ENCODE measurements at regions not wholly inside any gene's neighbourhood (a gene's known extent, or its start where the extent isn't known, plus 50 kb on each side); places are given as distances from the start of the nearest gene placed in this dataset.

GRCh38 chr3:26963361-26963743, 340.8 kb downstream of the LRRC3B start:
- Histone ChIP-seq H3K27ac (ENCODE audit: low read depth, low read length) (no peak overlapping the region), H3K4me3 (ENCODE audit: low read length) (no peak overlapping the region)
- TF ChIP-seq CTCF (IDR thresholded peaks at IDR 0.05; ENCODE audit: low read depth, low read length, poor library complexity, severe bottlenecking) (peak; percentile 12), EZH2phosphoT487 (IDR thresholded peaks at IDR 0.05; ENCODE audit: borderline replicate concordance, low read length) (no peak)

GRCh38 chr3:26964313-26964712, 341.7 kb downstream of the LRRC3B start:
- no peak for TF ChIP-seq EZH2phosphoT487 (IDR thresholded peaks at IDR 0.05; ENCODE audit: borderline replicate concordance, low read length)
- no peak for TF ChIP-seq CTCF (IDR thresholded peaks at IDR 0.05; ENCODE audit: low read depth, low read length, poor library complexity, severe bottlenecking)
- Histone ChIP-seq H3F3A (ENCODE audit: control insufficient read depth, insufficient read depth) (no peaks in the 10 kb centered on the region), H3K9me3 (ENCODE audit: control insufficient read depth, insufficient read depth, low read length) (no peaks in the 10 kb centered on the region), H3K4me3 (ENCODE audit: low read length) (no peak overlapping the region), H3K4me2 (ENCODE audit: low read length) (no peak overlapping the region), H3K27ac (ENCODE audit: low read depth, low read length) (no peak overlapping the region), H3K36me3 (ENCODE audit: control insufficient read depth, low read length) (no peaks in the 10 kb centered on the region), H3K79me2 (ENCODE audit: control insufficient read depth, low read length) (no peaks in the 10 kb centered on the region), H4K20me1 (ENCODE audit: control insufficient read depth, insufficient read depth, low read depth, low read length) (no peaks in the 10 kb centered on the region), H3K27me3 (ENCODE audit: control insufficient read depth, low read length) (no peaks in the 10 kb centered on the region), H3K9me2 (replicated peaks; ENCODE audit: control insufficient read depth, low read length) (no peaks in the 10 kb centered on the region; the same call in 1 of the 2 replicates), H3K4me1 (ENCODE audit: control insufficient read depth, low read length) (no peaks in the 10 kb centered on the region)

More at GRCh38 chr3:26963361-26963743, 340.8 kb downstream of the LRRC3B start:
- H3K4me1 ChIP-seq (ENCODE audit: control insufficient read depth, low read length) = no peaks in the 10 kb centered on the region
- no peaks in the 10 kb centered on the region for H3F3A ChIP-seq (ENCODE audit: control insufficient read depth, insufficient read depth)
- no peak overlapping the region for H3K4me2 ChIP-seq (ENCODE audit: low read length)
- H3K27me3 ChIP-seq (ENCODE audit: control insufficient read depth, low read length) = no peaks in the 10 kb centered on the region
- no peaks in the 10 kb centered on the region for H3K79me2 ChIP-seq (ENCODE audit: control insufficient read depth, low read length)
- no peaks in the 10 kb centered on the region for H3K9me3 ChIP-seq (ENCODE audit: control insufficient read depth, insufficient read depth, low read length)
- no peaks in the 10 kb centered on the region for H4K20me1 ChIP-seq (ENCODE audit: control insufficient read depth, insufficient read depth, low read depth, low read length)
- H3K36me3 ChIP-seq (ENCODE audit: control insufficient read depth, low read length) = no peaks in the 10 kb centered on the region
- H3K9me2 ChIP-seq (replicated peaks; ENCODE audit: control insufficient read depth, low read length) = no peaks in the 10 kb centered on the region; the same call in 1 of the 2 replicates

GRCh38 chr3:26964836-26965235, 342.3 kb downstream of the LRRC3B start:
- no peaks in the 10 kb centered on the region; the same call in 1 of the 2 replicates for H3K9me2 ChIP-seq (replicated peaks; ENCODE audit: control insufficient read depth, low read length)
- no peaks in the 10 kb centered on the region for H3F3A ChIP-seq (ENCODE audit: control insufficient read depth, insufficient read depth)
- no peaks in the 10 kb centered on the region for H3K9me3 ChIP-seq (ENCODE audit: control insufficient read depth, insufficient read depth, low read length)
- TF ChIP-seq EZH2phosphoT487 (IDR thresholded peaks at IDR 0.05; ENCODE audit: borderline replicate concordance, low read length) (no peak), CTCF (IDR thresholded peaks at IDR 0.05; ENCODE audit: low read depth, low read length, poor library complexity, severe bottlenecking) (no peak)
- no peak overlapping the region for H3K4me2 ChIP-seq (ENCODE audit: low read length)
- no peak overlapping the region for H3K27ac ChIP-seq (ENCODE audit: low read depth, low read length)
- H3K27me3 ChIP-seq (ENCODE audit: control insufficient read depth, low read length) = no peaks in the 10 kb centered on the region
- H3K4me1 ChIP-seq (ENCODE audit: control insufficient read depth, low read length) = no peaks in the 10 kb centered on the region
- no peaks in the 10 kb centered on the region for H3K79me2 ChIP-seq (ENCODE audit: control insufficient read depth, low read length)
- no peaks in the 10 kb centered on the region for H4K20me1 ChIP-seq (ENCODE audit: control insufficient read depth, insufficient read depth, low read depth, low read length)
- H3K4me3 ChIP-seq (ENCODE audit: low read length) = no peak overlapping the region
- no peaks in the 10 kb centered on the region for H3K36me3 ChIP-seq (ENCODE audit: control insufficient read depth, low read length)

Measured in DOHH2 (cell line).